ENCODE measurements at regions not wholly inside any gene's neighbourhood (a gene's known extent, or its start where the extent isn't known, plus 50 kb on each side); places are given as distances from the start of the nearest gene placed in this dataset.

GRCh38 chr12:90237841-90238240 lies 529.2 kb upstream of the ATP2B1 start:
- Mint-ChIP-seq H3K9me3 (ENCODE audit: low read depth, unreplicated experiment) (peaks cover 5% of the 10 kb centered on the region), H3K4me3 (ENCODE audit: low read depth, unreplicated experiment) (no peak overlapping the region), H3K36me3 (ENCODE audit: insufficient read depth, unreplicated experiment) (no peaks in the 10 kb centered on the region), H3K4me1 (ENCODE audit: low read depth, unreplicated experiment) (no peaks in the 10 kb centered on the region), H3K27ac (ENCODE audit: unreplicated experiment) (no peak overlapping the region), H3K27me3 (ENCODE audit: unreplicated experiment) (no peaks in the 10 kb centered on the region)
- CTCF ChIA-PET, result no interaction called here
- intact Hi-C loops (cut with micrococcal nuclease; ENCODE audit: unreplicated experiment), result no loop called here
- no peak for TF ChIP-seq CTCF (IDR thresholded peaks at IDR 0.05; ENCODE audit: unreplicated experiment)
- no peak for DNase-seq
- BruUV-seq (replicated peaks), result no TSS peak

GRCh38 chr12:90235642-90236041 lies 527.0 kb upstream of the ATP2B1 start:
- intact Hi-C loops (cut with micrococcal nuclease; ENCODE audit: unreplicated experiment), result no loop called here
- DNase-seq, result no peak
- H3K4me1 Mint-ChIP-seq (ENCODE audit: low read depth, unreplicated experiment), result no peaks in the 10 kb centered on the region
- no peaks in the 10 kb centered on the region for H3K36me3 Mint-ChIP-seq (ENCODE audit: insufficient read depth, unreplicated experiment)
- TF ChIP-seq CTCF (IDR thresholded peaks at IDR 0.05; ENCODE audit: unreplicated experiment), result no peak
- CTCF ChIA-PET, result no interaction called here
- no peak overlapping the region for H3K27ac Mint-ChIP-seq (ENCODE audit: unreplicated experiment)
- no peak overlapping the region for H3K4me3 Mint-ChIP-seq (ENCODE audit: low read depth, unreplicated experiment)
- peaks cover 9% of the 10 kb centered on the region for H3K9me3 Mint-ChIP-seq (ENCODE audit: low read depth, unreplicated experiment)
- no peaks in the 10 kb centered on the region for H3K27me3 Mint-ChIP-seq (ENCODE audit: unreplicated experiment)
- BruUV-seq (replicated peaks), result no TSS peak

GRCh38 chr12:90234472-90234871 lies 525.8 kb upstream of the ATP2B1 start:
- Mint-ChIP-seq H3K4me3 (ENCODE audit: low read depth, unreplicated experiment) (no peak overlapping the region), H3K36me3 (ENCODE audit: insufficient read depth, unreplicated experiment) (no peaks in the 10 kb centered on the region), H3K9me3 (ENCODE audit: low read depth, unreplicated experiment) (peaks cover 9% of the 10 kb centered on the region), H3K4me1 (ENCODE audit: low read depth, unreplicated experiment) (no peaks in the 10 kb centered on the region), H3K27me3 (ENCODE audit: unreplicated experiment) (no peaks in the 10 kb centered on the region), H3K27ac (ENCODE audit: unreplicated experiment) (no peak overlapping the region)
- DNase-seq, result no peak
- CTCF ChIA-PET, result interaction anchor here (0.6 kb wide), 1 partner anchor 307 kb away, joined by 3 read pairs; no protein-coding TSS in a partner anchor
- BruUV-seq (replicated peaks), result no TSS peak
- intact Hi-C loops (cut with micrococcal nuclease; ENCODE audit: unreplicated experiment), result no loop called here
- no peak for TF ChIP-seq CTCF (IDR thresholded peaks at IDR 0.05; ENCODE audit: unreplicated experiment)

- H3K36me3 Mint-ChIP-seq (ENCODE audit: insufficient read depth, unreplicated experiment), result no peaks in the 10 kb centered on the region
- DNase-seq, result no peak
- H3K9me3 Mint-ChIP-seq (ENCODE audit: low read depth, unreplicated experiment), result peaks cover 9% of the 10 kb centered on the region
- no TSS peak for BruUV-seq (replicated peaks)
- CTCF ChIA-PET, result no interaction called here
- intact Hi-C loops (cut with micrococcal nuclease; ENCODE audit: unreplicated experiment), result no loop called here
- H3K27me3 Mint-ChIP-seq (ENCODE audit: unreplicated experiment), result no peaks in the 10 kb centered on the region
- no peaks in the 10 kb centered on the region for H3K4me1 Mint-ChIP-seq (ENCODE audit: low read depth, unreplicated experiment)
- no peak overlapping the region for H3K27ac Mint-ChIP-seq (ENCODE audit: unreplicated experiment)
- no peak overlapping the region for H3K4me3 Mint-ChIP-seq (ENCODE audit: low read depth, unreplicated experiment)
- no peak for TF ChIP-seq CTCF (IDR thresholded peaks at IDR 0.05; ENCODE audit: unreplicated experiment)
Measured at GRCh38 chr12:90233168-90234100, 524.8 kb upstream of the ATP2B1 start.
